SK-N-SH treated with all-trans-retinoic acid at 6 μM for 48 hours (cell line): ENCODE measurements at regions not wholly inside any gene's neighbourhood (a gene's known extent, or its start where the extent isn't known, plus 50 kb on each side); places are given as distances from the start of the nearest gene placed in this dataset.

Experiments
- ATAC-seq: fragments of 200-7000 bp; cut with Tn5 transposase; 3 replicates; pipeline ENCODE4 v1.9.1; 2020; ENCODE audit warnings: mild to moderate bottlenecking, moderate library complexity
- ARNTL ChIP-seq: fragments of 450-650 bp; formaldehyde crosslinking; IDR thresholded peaks from 2 replicates; pipeline ENCODE4 v1.5.0; 2020; ENCODE audit warnings: low read depth, mild to moderate bottlenecking, moderate library complexity, borderline replicate concordance
- BACH2 ChIP-seq: fragments of 250-450 bp; sonication (Bioruptor Pico); IDR thresholded peaks from 2 replicates; pipeline ENCODE4 v1.9.0; 2021; ENCODE audit warnings: mild to moderate bottlenecking, borderline replicate concordance
- CSDC2 ChIP-seq: fragments of 250-450 bp; sonication (Bioruptor Pico); IDR thresholded peaks from 2 replicates; pipeline ENCODE4 v1.5.0; 2020; ENCODE audit warnings: mild to moderate bottlenecking, moderate library complexity
- ESRRG ChIP-seq: fragments of 250-450 bp; sonication (Bioruptor Pico); IDR thresholded peaks from 2 replicates; pipeline ENCODE4 v1.6.1; 2021; ENCODE audit warnings: mild to moderate bottlenecking
- GLIS3 ChIP-seq: fragments of 250-450 bp; sonication (Bioruptor Pico); IDR thresholded peaks from 2 replicates; pipeline ENCODE4 v1.5.0; 2020; ENCODE audit warnings: mild to moderate bottlenecking, moderate library complexity
- ISL1 ChIP-seq: fragments of 250-450 bp; sonication (Bioruptor Pico); IDR thresholded peaks from 2 replicates; pipeline ENCODE4 v2.1.2; 2022; ENCODE audit warnings: mild to moderate bottlenecking, moderate library complexity
- SNAI2 ChIP-seq: fragments of 250-450 bp; sonication (Bioruptor Pico); IDR thresholded peaks from 2 replicates; pipeline ENCODE4 v1.5.0; 2020; ENCODE audit warnings: mild to moderate bottlenecking, moderate library complexity
- TCF4 ChIP-seq: fragments of 250-450 bp; sonication (Bioruptor Pico); IDR thresholded peaks from 2 replicates; pipeline ENCODE4 v1.8.0; 2021; ENCODE audit warnings: mild to moderate bottlenecking, moderate library complexity, borderline replicate concordance
- TOX ChIP-seq: fragments of 250-450 bp; sonication (Bioruptor Pico); IDR thresholded peaks from 2 replicates; pipeline ENCODE4 v1.8.0; 2021; ENCODE audit warnings: mild to moderate bottlenecking, moderate library complexity, borderline replicate concordance
- ZC3H10 ChIP-seq: fragments of 250-450 bp; sonication (Bioruptor Pico); IDR thresholded peaks from 2 replicates; pipeline ENCODE4 v1.5.1; 2021; ENCODE audit warnings: mild to moderate bottlenecking, moderate library complexity
- ZFP3 ChIP-seq: fragments of 250-450 bp; sonication (Bioruptor Pico); IDR thresholded peaks from 2 replicates; pipeline ENCODE4 v1.5.0; 2020; ENCODE audit warnings: mild to moderate bottlenecking, moderate library complexity
- ZFP30 ChIP-seq: fragments of 450-650 bp; formaldehyde crosslinking; IDR thresholded peaks from 2 replicates; pipeline ENCODE4 v1.5.0; 2022; ENCODE audit warnings: mild to moderate bottlenecking, moderate library complexity
- ZNF565 ChIP-seq: fragments of 450-650 bp; formaldehyde crosslinking; conservative IDR thresholded peaks from 2 replicates; pipeline ENCODE4 v1.5.0; 2020; ENCODE audit warnings: low read depth, mild to moderate bottlenecking, moderate library complexity
- ZNF70 ChIP-seq: fragments of 450-650 bp; formaldehyde crosslinking; IDR thresholded peaks from 2 replicates; pipeline ENCODE4 v1.5.0; 2020; ENCODE audit warnings: mild to moderate bottlenecking, moderate library complexity
- ZNF8 ChIP-seq: fragments of 450-650 bp; formaldehyde crosslinking; IDR thresholded peaks from 2 replicates; pipeline ENCODE4 v1.5.0; 2020; ENCODE audit warnings: mild to moderate bottlenecking, moderate library complexity
- TF ChIP-seq, protein P1 (sequence below): fragments of 250-450 bp; sonication (Bioruptor Pico); IDR thresholded peaks from 2 replicates; pipeline ENCODE4 v1.8.0; 2021; ENCODE audit warnings: low read depth, mild to moderate bottlenecking, moderate library complexity, borderline replicate concordance
- TF ChIP-seq, protein P2 (sequence below): fragments of 250-450 bp; sonication (Bioruptor Pico); IDR thresholded peaks from 2 replicates; pipeline ENCODE4 v1.5.0; 2020; ENCODE audit warnings: mild to moderate bottlenecking, moderate library complexity
- TF ChIP-seq, protein P3 (sequence below): fragments of 250-450 bp; sonication (Bioruptor Pico); IDR thresholded peaks from 2 replicates; pipeline ENCODE4 v1.5.1; 2020; ENCODE audit warnings: low read depth, mild to moderate bottlenecking, moderate library complexity
- TF ChIP-seq, protein P4 (sequence below): fragments of 250-450 bp; sonication (Bioruptor Pico); IDR thresholded peaks from 2 replicates; pipeline ENCODE4 v1.5.1; 2021; ENCODE audit warnings: mild to moderate bottlenecking, moderate library complexity
- TF ChIP-seq, protein P5 (sequence below): fragments of 250-450 bp; sonication (Bioruptor Pico); IDR thresholded peaks from 2 replicates; pipeline ENCODE4 v1.8.0; 2020; ENCODE audit warnings: mild to moderate bottlenecking, moderate library complexity, borderline replicate concordance

DNA sequence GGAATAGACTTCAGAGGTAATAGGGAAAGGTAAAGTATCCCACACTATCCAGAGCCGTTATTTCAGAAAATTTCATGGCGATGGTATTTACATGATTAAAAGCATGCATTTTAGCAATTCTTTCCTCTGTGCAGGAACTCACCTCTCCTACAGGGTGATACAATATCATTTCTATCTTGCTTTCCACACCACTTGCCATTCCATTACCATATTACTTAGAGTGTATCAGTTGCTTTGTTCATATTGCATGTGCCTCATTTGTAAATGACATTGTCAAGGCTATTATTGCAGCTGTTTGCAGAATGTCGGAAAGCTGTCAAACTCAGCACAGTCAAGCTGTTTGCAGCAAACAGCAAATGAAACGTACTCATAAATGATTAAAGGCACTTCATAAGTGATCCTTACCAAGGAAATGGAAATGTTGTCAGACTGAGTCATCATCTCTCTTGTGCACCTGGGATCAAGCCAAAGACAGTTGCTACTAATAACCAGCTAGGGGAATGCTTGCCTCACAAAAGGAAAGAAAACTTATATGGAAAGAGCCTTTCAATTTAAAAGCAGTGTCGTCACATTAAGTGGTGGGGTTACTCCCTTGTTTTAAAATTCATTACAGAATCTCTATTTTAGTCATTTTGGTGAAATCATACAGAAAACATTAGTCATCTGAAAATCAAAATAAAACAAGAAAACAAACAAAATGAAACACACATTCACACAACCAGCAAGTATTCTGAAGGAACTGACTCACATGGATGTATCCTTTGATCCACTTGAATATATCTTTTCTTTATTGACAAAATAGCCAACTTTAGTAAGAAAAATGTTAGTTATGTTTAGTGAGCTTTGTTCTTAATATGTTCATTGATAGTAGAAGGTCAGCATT is 1064.1 kb upstream of the CNTNAP5 start:
- TF ChIP-seq ZNF70 (no peak), GLIS3 (CRISPR knock-in tag) (no peak), ISL1 (peak; percentile 55; the same call in 1 of the 2 replicates), CSDC2 (no peak), TOX (no peak), ZFP30 (CRISPR knock-in tag) (no peak), BACH2 (no peak), SNAI2 (CRISPR knock-in tag) (no peak)
- TF ChIP-seq, protein P1, sequence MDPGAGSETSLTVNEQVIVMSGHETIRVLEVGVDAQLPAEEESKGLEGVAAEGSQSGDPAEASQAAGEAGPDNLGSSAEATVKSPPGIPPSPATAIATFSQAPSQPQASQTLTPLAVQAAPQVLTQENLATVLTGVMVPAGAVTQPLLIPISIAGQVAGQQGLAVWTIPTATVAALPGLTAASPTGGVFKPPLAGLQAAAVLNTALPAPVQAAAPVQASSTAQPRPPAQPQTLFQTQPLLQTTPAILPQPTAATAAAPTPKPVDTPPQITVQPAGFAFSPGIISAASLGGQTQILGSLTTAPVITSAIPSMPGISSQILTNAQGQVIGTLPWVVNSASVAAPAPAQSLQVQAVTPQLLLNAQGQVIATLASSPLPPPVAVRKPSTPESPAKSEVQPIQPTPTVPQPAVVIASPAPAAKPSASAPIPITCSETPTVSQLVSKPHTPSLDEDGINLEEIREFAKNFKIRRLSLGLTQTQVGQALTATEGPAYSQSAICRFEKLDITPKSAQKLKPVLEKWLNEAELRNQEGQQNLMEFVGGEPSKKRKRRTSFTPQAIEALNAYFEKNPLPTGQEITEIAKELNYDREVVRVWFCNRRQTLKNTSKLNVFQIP (CRISPR knock-in tag) = no peak
- no peak for ATAC-seq

DNA sequence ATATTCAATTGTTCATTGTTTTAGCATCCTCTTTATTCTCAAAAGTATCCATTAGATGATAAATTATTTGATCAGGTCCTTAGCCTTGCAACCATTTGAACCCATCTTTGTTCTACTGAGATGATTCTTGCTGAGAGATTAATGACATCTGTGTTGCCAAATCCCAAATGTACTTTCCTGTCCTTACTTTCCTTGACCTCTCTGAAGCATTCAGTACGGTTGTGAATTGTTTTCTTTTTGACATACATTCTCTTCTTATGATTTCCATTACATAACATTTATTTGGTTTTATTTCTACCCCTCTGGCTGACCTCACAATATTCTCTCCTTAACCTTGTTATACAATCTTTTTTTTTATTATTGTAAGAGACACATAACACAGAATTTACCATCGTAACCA is 1058.6 kb upstream of the CNTNAP5 start:
- TF ChIP-seq ZFP3 = no peak
- no peak for TF ChIP-seq ZC3H10 (CRISPR knock-in tag)
- no peak for TF ChIP-seq ZNF565 (CRISPR knock-in tag)
- TF ChIP-seq ZFP30 (CRISPR knock-in tag) = no peak
- no peak for TF ChIP-seq ARNTL (CRISPR knock-in tag)
- no peak for TF ChIP-seq CSDC2
- TF ChIP-seq TCF4 (CRISPR knock-in tag) = no peak
- TF ChIP-seq SNAI2 (CRISPR knock-in tag) = no peak
- TF ChIP-seq, protein P2, sequence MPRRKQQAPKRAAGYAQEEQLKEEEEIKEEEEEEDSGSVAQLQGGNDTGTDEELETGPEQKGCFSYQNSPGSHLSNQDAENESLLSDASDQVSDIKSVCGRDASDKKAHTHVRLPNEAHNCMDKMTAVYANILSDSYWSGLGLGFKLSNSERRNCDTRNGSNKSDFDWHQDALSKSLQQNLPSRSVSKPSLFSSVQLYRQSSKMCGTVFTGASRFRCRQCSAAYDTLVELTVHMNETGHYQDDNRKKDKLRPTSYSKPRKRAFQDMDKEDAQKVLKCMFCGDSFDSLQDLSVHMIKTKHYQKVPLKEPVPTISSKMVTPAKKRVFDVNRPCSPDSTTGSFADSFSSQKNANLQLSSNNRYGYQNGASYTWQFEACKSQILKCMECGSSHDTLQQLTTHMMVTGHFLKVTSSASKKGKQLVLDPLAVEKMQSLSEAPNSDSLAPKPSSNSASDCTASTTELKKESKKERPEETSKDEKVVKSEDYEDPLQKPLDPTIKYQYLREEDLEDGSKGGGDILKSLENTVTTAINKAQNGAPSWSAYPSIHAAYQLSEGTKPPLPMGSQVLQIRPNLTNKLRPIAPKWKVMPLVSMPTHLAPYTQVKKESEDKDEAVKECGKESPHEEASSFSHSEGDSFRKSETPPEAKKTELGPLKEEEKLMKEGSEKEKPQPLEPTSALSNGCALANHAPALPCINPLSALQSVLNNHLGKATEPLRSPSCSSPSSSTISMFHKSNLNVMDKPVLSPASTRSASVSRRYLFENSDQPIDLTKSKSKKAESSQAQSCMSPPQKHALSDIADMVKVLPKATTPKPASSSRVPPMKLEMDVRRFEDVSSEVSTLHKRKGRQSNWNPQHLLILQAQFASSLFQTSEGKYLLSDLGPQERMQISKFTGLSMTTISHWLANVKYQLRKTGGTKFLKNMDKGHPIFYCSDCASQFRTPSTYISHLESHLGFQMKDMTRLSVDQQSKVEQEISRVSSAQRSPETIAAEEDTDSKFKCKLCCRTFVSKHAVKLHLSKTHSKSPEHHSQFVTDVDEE = no peak
- no peak for TF ChIP-seq ISL1
- no peak for TF ChIP-seq ZNF8 (CRISPR knock-in tag)
- no peak for TF ChIP-seq GLIS3 (CRISPR knock-in tag)
- TF ChIP-seq, protein P3, sequence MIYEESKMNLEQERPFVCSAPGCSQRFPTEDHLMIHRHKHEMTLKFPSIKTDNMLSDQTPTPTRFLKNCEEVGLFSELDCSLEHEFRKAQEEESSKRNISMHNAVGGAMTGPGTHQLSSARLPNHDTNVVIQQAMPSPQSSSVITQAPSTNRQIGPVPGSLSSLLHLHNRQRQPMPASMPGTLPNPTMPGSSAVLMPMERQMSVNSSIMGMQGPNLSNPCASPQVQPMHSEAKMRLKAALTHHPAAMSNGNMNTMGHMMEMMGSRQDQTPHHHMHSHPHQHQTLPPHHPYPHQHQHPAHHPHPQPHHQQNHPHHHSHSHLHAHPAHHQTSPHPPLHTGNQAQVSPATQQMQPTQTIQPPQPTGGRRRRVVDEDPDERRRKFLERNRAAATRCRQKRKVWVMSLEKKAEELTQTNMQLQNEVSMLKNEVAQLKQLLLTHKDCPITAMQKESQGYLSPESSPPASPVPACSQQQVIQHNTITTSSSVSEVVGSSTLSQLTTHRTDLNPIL (CRISPR knock-in tag) = no peak
- ATAC-seq = no peak

DNA sequence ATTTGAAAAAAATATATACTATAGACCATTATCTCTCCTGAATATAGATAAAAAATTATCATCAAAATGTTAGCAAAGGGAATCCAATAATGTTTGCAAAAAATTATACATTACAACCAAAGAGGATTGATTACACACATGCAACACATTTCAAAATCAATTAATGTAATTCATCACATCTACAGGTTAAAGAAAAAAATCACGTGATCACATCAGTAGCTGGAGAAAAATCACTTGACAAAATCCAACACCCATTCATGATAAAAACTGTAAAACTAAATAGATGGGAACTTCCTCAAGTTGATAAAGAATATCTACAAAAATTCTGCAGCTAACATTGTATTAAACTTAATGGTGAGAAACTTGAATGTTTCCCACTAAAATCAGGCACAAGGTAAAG is 1047.5 kb upstream of the CNTNAP5 start:
- no peak for TF ChIP-seq ZFP3
- TF ChIP-seq ISL1 = no peak
- TF ChIP-seq SNAI2 (CRISPR knock-in tag) = no peak
- TF ChIP-seq, protein P4, sequence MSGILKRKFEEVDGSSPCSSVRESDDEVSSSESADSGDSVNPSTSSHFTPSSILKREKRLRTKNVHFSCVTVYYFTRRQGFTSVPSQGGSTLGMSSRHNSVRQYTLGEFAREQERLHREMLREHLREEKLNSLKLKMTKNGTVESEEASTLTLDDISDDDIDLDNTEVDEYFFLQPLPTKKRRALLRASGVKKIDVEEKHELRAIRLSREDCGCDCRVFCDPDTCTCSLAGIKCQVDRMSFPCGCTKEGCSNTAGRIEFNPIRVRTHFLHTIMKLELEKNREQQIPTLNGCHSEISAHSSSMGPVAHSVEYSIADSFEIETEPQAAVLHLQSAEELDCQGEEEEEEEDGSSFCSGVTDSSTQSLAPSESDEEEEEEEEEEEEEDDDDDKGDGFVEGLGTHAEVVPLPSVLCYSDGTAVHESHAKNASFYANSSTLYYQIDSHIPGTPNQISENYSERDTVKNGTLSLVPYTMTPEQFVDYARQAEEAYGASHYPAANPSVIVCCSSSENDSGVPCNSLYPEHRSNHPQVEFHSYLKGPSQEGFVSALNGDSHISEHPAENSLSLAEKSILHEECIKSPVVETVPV (CRISPR knock-in tag) = no peak
- TF ChIP-seq, protein P3 (CRISPR knock-in tag) = no peak
- TF ChIP-seq ZC3H10 (CRISPR knock-in tag) = no peak
- TF ChIP-seq, protein P5, sequence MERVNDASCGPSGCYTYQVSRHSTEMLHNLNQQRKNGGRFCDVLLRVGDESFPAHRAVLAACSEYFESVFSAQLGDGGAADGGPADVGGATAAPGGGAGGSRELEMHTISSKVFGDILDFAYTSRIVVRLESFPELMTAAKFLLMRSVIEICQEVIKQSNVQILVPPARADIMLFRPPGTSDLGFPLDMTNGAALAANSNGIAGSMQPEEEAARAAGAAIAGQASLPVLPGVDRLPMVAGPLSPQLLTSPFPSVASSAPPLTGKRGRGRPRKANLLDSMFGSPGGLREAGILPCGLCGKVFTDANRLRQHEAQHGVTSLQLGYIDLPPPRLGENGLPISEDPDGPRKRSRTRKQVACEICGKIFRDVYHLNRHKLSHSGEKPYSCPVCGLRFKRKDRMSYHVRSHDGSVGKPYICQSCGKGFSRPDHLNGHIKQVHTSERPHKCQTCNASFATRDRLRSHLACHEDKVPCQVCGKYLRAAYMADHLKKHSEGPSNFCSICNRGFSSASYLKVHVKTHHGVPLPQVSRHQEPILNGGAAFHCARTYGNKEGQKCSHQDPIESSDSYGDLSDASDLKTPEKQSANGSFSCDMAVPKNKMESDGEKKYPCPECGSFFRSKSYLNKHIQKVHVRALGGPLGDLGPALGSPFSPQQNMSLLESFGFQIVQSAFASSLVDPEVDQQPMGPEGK (CRISPR knock-in tag) = no peak
- no peak for TF ChIP-seq ZNF8 (CRISPR knock-in tag)
- no peak for TF ChIP-seq ESRRG (CRISPR knock-in tag)
- no peak for TF ChIP-seq GLIS3 (CRISPR knock-in tag)
- TF ChIP-seq TOX = no peak
- ATAC-seq = no peak
